GM21619 (cell line): ENCODE measurements at regions not wholly inside any gene's neighbourhood (a gene's known extent, or its start where the extent isn't known, plus 50 kb on each side); places are given as distances from the start of the nearest gene placed in this dataset.

ENCODE experiments used
- ATAC-seq: cut with Tn5 transposase; IDR thresholded peaks from one replicate; pipeline ENCODE4 v1.9.1; 2021; ENCODE audit not compliant: unreplicated experiment

GRCh38 chrX:39740078-39740477 is 357.7 kb downstream of the BCOR start:
- ATAC-seq: no peak

GRCh38 chrX:39741904-39742303 is 355.9 kb downstream of the BCOR start:
- no peak for ATAC-seq

- ATAC-seq: no peak
Measured at GRCh38 chrX:39745818-39746217, 351.9 kb downstream of the BCOR start.

- ATAC-seq: no peak
Measured at GRCh38 chrX:39749135-39749534, 348.6 kb downstream of the BCOR start.

GRCh38 chrX:39749728-39750127 is 348.0 kb downstream of the BCOR start:
- ATAC-seq: no peak

- ATAC-seq: no peak
Measured at GRCh38 chrX:39750256-39750790, 347.4 kb downstream of the BCOR start.

GRCh38 chrX:39750848-39751247 is 346.9 kb downstream of the BCOR start:
- ATAC-seq: no peak

GRCh38 chrX:39752815-39753214 is 344.9 kb downstream of the BCOR start:
- ATAC-seq: no peak

GRCh38 chrX:39753293-39753996 is 344.3 kb downstream of the BCOR start:
- ATAC-seq: no peak

- no peak for ATAC-seq
Measured at GRCh38 chrX:39755143-39756032, 342.4 kb downstream of the BCOR start.

- ATAC-seq: no peak
Measured at GRCh38 chrX:39756086-39756883, 341.5 kb downstream of the BCOR start.

- ATAC-seq: no peak
Measured at GRCh38 chrX:39757971-39758370, 339.8 kb downstream of the BCOR start.

- ATAC-seq: no peak
Measured at GRCh38 chrX:39758791-39759525, 338.8 kb downstream of the BCOR start.

GRCh38 chrX:39759526-39760224 is 338.1 kb downstream of the BCOR start:
- ATAC-seq: no peak

GRCh38 chrX:39760930-39761329 is 336.8 kb downstream of the BCOR start:
- ATAC-seq: no peak

GRCh38 chrX:39762266-39762841 is 335.4 kb downstream of the BCOR start:
- no peak for ATAC-seq

GRCh38 chrX:39764441-39764914 is 333.3 kb downstream of the BCOR start:
- ATAC-seq: no peak

- no peak for ATAC-seq
Measured at GRCh38 chrX:39765327-39765726, 332.4 kb downstream of the BCOR start.

- ATAC-seq: no peak
Measured at GRCh38 chrX:39766085-39766726, 331.6 kb downstream of the BCOR start.
